ENCODE measurements at regions not wholly inside any gene's neighbourhood (a gene's known extent, or its start where the extent isn't known, plus 50 kb on each side); places are given as distances from the start of the nearest gene placed in this dataset.

GRCh38 chr9:107644733-107645463, 155.3 kb upstream of the KLF4 start:
- no peak for DNase-seq

GRCh38 chr9:107639426-107639825, 149.9 kb upstream of the KLF4 start:
- no peak for DNase-seq

GRCh38 chr9:107638521-107639310, 149.1 kb upstream of the KLF4 start:
- DNase-seq: no peak

- no peak for DNase-seq
Observed at GRCh38 chr9:107637421-107638420, 148.2 kb upstream of the KLF4 start.

- DNase-seq: no peak
Observed at GRCh38 chr9:107636571-107637381, 147.2 kb upstream of the KLF4 start.

GRCh38 chr9:107635803-107636174, 146.2 kb upstream of the KLF4 start:
- no peak for DNase-seq

- DNase-seq: no peak
Observed at GRCh38 chr9:107635101-107635802, 145.7 kb upstream of the KLF4 start.

- no peak for DNase-seq
Observed at GRCh38 chr9:107633406-107633805, 143.8 kb upstream of the KLF4 start.

- DNase-seq: no peak
Observed at GRCh38 chr9:107632661-107633060, 143.1 kb upstream of the KLF4 start.

- DNase-seq: no peak
Observed at GRCh38 chr9:107632216-107632615, 142.6 kb upstream of the KLF4 start.

GRCh38 chr9:107631788-107632187, 142.2 kb upstream of the KLF4 start:
- DNase-seq: no peak

GRCh38 chr9:107630156-107630555, 140.6 kb upstream of the KLF4 start:
- no peak for DNase-seq

- no peak for DNase-seq
Observed at GRCh38 chr9:107628444-107628843, 138.9 kb upstream of the KLF4 start.

GRCh38 chr9:107627781-107628180, 138.2 kb upstream of the KLF4 start:
- DNase-seq: no peak

- DNase-seq: no peak
Observed at GRCh38 chr9:107626118-107626517, 136.5 kb upstream of the KLF4 start.

GRCh38 chr9:107625383-107625984, 135.9 kb upstream of the KLF4 start:
- no peak for DNase-seq

- no peak for DNase-seq
Observed at GRCh38 chr9:107624234-107624948, 134.8 kb upstream of the KLF4 start.

GRCh38 chr9:107621436-107621835, 131.9 kb upstream of the KLF4 start:
- no peak for DNase-seq

- DNase-seq: no peak
Observed at GRCh38 chr9:107620801-107621200, 131.2 kb upstream of the KLF4 start.

GRCh38 chr9:107620236-107620635, 130.7 kb upstream of the KLF4 start:
- no peak for DNase-seq

GRCh38 chr9:107615321-107615720, 125.8 kb upstream of the KLF4 start:
- DNase-seq: no peak
